Mesenchymal stem cell (in vitro differentiated cells and primary cell): ENCODE measurements at regions not wholly inside any gene's neighbourhood (a gene's known extent, or its start where the extent isn't known, plus 50 kb on each side); places are given as distances from the start of the nearest gene placed in this dataset.

Source experiments
- DNase-seq: peaks from one replicate; pipeline ENCODE4 v3.0.0-alpha.2; 2013
- H2AFZ ChIP-seq: one replicate; pipeline ENCODE4 v1.6.1; 2013; ENCODE audit warnings: low read depth, mild to moderate bottlenecking, control low read depth, inconsistent platforms, low read length, moderate library complexity
- H2AK5ac ChIP-seq: 2 replicates; pipeline ENCODE4 v1.6.1; 2013; ENCODE audit warnings: low read length, moderate library complexity, mild to moderate bottlenecking, inconsistent platforms; ENCODE audit not compliant: severe bottlenecking
- H2BK120ac ChIP-seq: one replicate; pipeline ENCODE4 v1.6.1; 2013; ENCODE audit warnings: low read depth, mild to moderate bottlenecking, inconsistent platforms, low read length, moderate library complexity
- H2BK12ac ChIP-seq, 2 experiments: one replicate each; pipeline ENCODE4 v1.6.1; 2013; ENCODE audit warnings: inconsistent platforms in 2 of 2, low read length in 2 of 2, mild to moderate bottlenecking in 2 of 2, moderate library complexity in 2 of 2, control low read depth in 1 of 2
- H2BK15ac ChIP-seq: one replicate; pipeline ENCODE4 v1.6.1; 2013; ENCODE audit warnings: mild to moderate bottlenecking, low read depth, inconsistent platforms; ENCODE audit not compliant: poor library complexity, severe bottlenecking
- H2BK5ac ChIP-seq: 2 replicates; pipeline ENCODE4 v1.6.1; 2013; ENCODE audit warnings: low read depth, mild to moderate bottlenecking, low read length, control low read depth, inconsistent platforms; ENCODE audit not compliant: poor library complexity, severe bottlenecking
- H3K14ac ChIP-seq, 2 experiments: one replicate each; pipeline ENCODE4 v1.6.1; 2013; ENCODE audit warnings: inconsistent platforms in 2 of 2, low read length in 2 of 2, control low read depth in 1 of 2, mild to moderate bottlenecking in 1 of 2, moderate library complexity in 1 of 2
- H3K18ac ChIP-seq, 2 experiments: one replicate each; pipeline ENCODE4 v1.6.1; 2013; ENCODE audit warnings: inconsistent platforms in 2 of 2, low read length in 2 of 2, control low read depth in 1 of 2, low read depth in 1 of 2, mild to moderate bottlenecking in 1 of 2
- H3K23ac ChIP-seq, 2 experiments: one replicate each; pipeline ENCODE4 v1.6.1; 2013; ENCODE audit warnings: inconsistent platforms in 2 of 2, low read length in 2 of 2, mild to moderate bottlenecking in 2 of 2, moderate library complexity in 2 of 2, control low read depth in 1 of 2
- H3K27ac ChIP-seq: 2 replicates; pipeline ENCODE4 v1.5.1; 2013; ENCODE audit warnings: mild to moderate bottlenecking, moderate library complexity, low read length, control low read depth, inconsistent platforms; ENCODE audit not compliant: poor library complexity, severe bottlenecking
- H3K27me3 ChIP-seq, 2 experiments: 2 replicates each; pipeline versions ENCODE4 v1.6.1 to v1.7.0; 2013; ENCODE audit warnings: low read length in 2 of 2, mild to moderate bottlenecking in 2 of 2, moderate library complexity in 2 of 2, control low read depth in 1 of 2, inconsistent platforms in 1 of 2; ENCODE audit not compliant: control insufficient read depth in 1 of 2, insufficient read depth in 1 of 2
- H3K36me3 ChIP-seq, 2 experiments: 2 replicates each; pipeline versions ENCODE4 v1.6.1 to v1.7.0; 2013; ENCODE audit warnings: low read length in 2 of 2, control low read depth in 1 of 2, inconsistent platforms in 1 of 2, low read depth in 1 of 2, mild to moderate bottlenecking in 1 of 2; ENCODE audit not compliant: insufficient read depth in 2 of 2, control insufficient read depth in 1 of 2
- H3K4ac ChIP-seq, 2 experiments: one replicate each; pipeline ENCODE4 v1.6.1; 2013; ENCODE audit warnings: inconsistent platforms in 2 of 2, low read length in 2 of 2, mild to moderate bottlenecking in 2 of 2, moderate library complexity in 2 of 2, control low read depth in 1 of 2, low read depth in 1 of 2
- H3K4me1 ChIP-seq: 2 replicates; pipeline ENCODE4 v1.6.1; 2013; ENCODE audit warnings: low read depth, low read length, control low read depth; ENCODE audit not compliant: control insufficient read depth, insufficient read depth
- H3K4me2 ChIP-seq: 2 replicates; pipeline ENCODE4 v1.6.1; 2013; ENCODE audit warnings: low read length, mild to moderate bottlenecking, inconsistent platforms; ENCODE audit not compliant: poor library complexity, severe bottlenecking
- H3K4me3 ChIP-seq, 2 experiments: 2 replicates each; pipeline versions ENCODE4 v1.5.1 to v1.7.0; 2013; ENCODE audit warnings: low read length in 2 of 2, mild to moderate bottlenecking in 2 of 2, control low read depth in 1 of 2, low read depth in 1 of 2; ENCODE audit not compliant: insufficient read depth in 1 of 2
- H3K79me1 ChIP-seq: replicated peaks from 2 replicates; pipeline ENCODE4 v1.6.1; 2013; ENCODE audit warnings: mild to moderate bottlenecking, control low read depth, low read length, inconsistent platforms; ENCODE audit not compliant: poor library complexity, severe bottlenecking
- H3K9ac ChIP-seq: 2 replicates; pipeline ENCODE4 v1.7.0; 2013; ENCODE audit warnings: mild to moderate bottlenecking, low read length, moderate library complexity
- H3K9me3 ChIP-seq: 2 replicates; pipeline ENCODE4 v1.7.0; 2013; ENCODE audit warnings: mild to moderate bottlenecking, low read length; ENCODE audit not compliant: control insufficient read depth
- H4K8ac ChIP-seq: one replicate; pipeline ENCODE4 v1.6.1; 2013; ENCODE audit warnings: inconsistent platforms, mild to moderate bottlenecking, low read length, moderate library complexity
- H4K91ac ChIP-seq: one replicate; pipeline ENCODE4 v1.6.1; 2013; ENCODE audit warnings: mild to moderate bottlenecking, low read length, inconsistent platforms
- WGBS: methylation state at CpG from one replicate; pipeline ENCODE4 v1.1.7; 2013; ENCODE audit warnings: mixed read lengths; 5-methylcytosine and 5-hydroxymethylcytosine counted together

DNA sequence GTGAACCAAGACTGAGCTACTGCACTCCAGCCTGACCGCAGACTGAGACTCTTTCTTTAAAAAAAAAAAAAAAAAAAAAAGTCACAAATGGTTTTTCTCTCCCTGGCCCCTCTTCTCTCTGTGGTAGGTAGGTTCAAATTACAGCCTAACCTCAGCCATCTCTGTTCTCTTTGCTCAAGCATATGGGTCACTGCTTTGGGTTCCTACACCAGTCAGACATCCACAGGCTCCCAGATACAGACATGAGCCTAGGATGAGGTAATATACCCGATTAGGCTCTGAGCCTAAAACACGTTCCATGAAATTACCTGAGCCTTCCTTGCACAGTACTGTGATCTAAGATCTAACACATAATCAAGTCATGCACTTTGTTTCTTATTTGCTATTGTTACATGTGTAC lies 90.5 kb upstream of the JAK1 start:
- H2BK5ac ChIP-seq: no peak overlapping the region
- H2AFZ ChIP-seq: no peak overlapping the region
- H3K27ac ChIP-seq: no peak overlapping the region
- no peak overlapping the region for H2BK15ac ChIP-seq
- H3K4me3 ChIP-seq: no peak overlapping the region
- H3K23ac ChIP-seq: no peak overlapping the region
- H3K9me3 ChIP-seq: no peaks in the 10 kb centered on the region
- H3K4me1 ChIP-seq: no peaks in the 10 kb centered on the region
- no peak overlapping the region for H4K8ac ChIP-seq
- no peak for DNase-seq
- no peak overlapping the region for H2BK12ac ChIP-seq
- H3K27me3 ChIP-seq: no peaks in the 10 kb centered on the region
- no peak overlapping the region for H2AK5ac ChIP-seq
- H4K91ac ChIP-seq: no peak overlapping the region
- peaks cover 5 to 49% of the 10 kb centered on the region in 2 experiments for H3K36me3 ChIP-seq
- WGBS: 84% methylated on average over 3 of the region's 3 CpGs
- no peak overlapping the region for H3K4ac ChIP-seq
- no peak overlapping the region for H3K4me2 ChIP-seq
- no peak overlapping the region for H3K18ac ChIP-seq
- peaks cover 2% of the 10 kb centered on the region for H3K79me1 ChIP-seq
- no peak overlapping the region for H2BK120ac ChIP-seq
- no peak overlapping the region for H3K9ac ChIP-seq
- no peak overlapping the region for H3K14ac ChIP-seq

DNA sequence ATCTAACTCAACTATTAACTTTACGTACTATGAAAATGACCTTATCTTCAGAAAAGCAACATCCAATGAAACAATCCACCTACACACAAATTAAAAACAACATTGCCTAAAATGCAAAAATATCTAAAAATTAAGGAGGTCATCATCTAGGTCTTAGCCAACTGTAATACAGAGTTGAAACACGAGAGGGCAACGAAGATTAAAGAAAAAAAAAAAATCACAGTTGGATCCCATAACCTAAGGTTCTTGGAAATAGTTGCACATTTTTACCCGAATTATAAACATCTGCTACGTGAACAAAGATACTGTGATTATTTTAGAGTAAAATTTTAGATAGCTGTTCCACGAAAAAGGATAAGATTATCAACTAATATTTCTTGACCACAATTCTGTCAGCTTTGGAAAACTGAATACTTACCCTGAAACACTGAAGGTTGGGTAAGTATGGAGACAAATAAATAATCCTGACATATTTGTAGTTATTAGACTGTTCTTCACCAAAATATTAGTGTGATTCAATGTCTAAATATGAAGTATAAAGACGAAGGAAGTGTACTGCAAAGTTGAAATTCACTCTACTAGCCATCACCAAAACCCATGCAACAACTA lies 88.0 kb upstream of the AK4 start:
- 75% methylated on average over 4 of the region's 7 CpGs for WGBS
- no peaks in the 10 kb centered on the region for H3K27me3 ChIP-seq
- H3K14ac ChIP-seq: no peak overlapping the region
- H2BK5ac ChIP-seq: no peak overlapping the region
- no peak overlapping the region for H2AK5ac ChIP-seq
- no peak overlapping the region for H3K23ac ChIP-seq
- H3K27ac ChIP-seq: no peak overlapping the region
- H4K8ac ChIP-seq: no peak overlapping the region
- H2BK12ac ChIP-seq: no peak overlapping the region
- no peaks in the 10 kb centered on the region for H3K4me1 ChIP-seq
- peak overlapping the region; percentile 53 for H3K9ac ChIP-seq
- H3K18ac ChIP-seq: no peak overlapping the region
- DNase-seq: peak; percentile 44
- no peak overlapping the region for H2AFZ ChIP-seq
- no peak overlapping the region for H3K4me2 ChIP-seq
- no peak overlapping the region for H2BK120ac ChIP-seq
- no peak overlapping the region for H4K91ac ChIP-seq
- H3K4ac ChIP-seq: no peak overlapping the region
- H3K4me3 ChIP-seq: no peak overlapping the region
- H2BK15ac ChIP-seq: no peak overlapping the region
- H3K79me1 ChIP-seq: peaks cover 2% of the 10 kb centered on the region
- H3K36me3 ChIP-seq: peaks cover 5 to 35% of the 10 kb centered on the region in 2 experiments
- no peaks in the 10 kb centered on the region for H3K9me3 ChIP-seq

DNA sequence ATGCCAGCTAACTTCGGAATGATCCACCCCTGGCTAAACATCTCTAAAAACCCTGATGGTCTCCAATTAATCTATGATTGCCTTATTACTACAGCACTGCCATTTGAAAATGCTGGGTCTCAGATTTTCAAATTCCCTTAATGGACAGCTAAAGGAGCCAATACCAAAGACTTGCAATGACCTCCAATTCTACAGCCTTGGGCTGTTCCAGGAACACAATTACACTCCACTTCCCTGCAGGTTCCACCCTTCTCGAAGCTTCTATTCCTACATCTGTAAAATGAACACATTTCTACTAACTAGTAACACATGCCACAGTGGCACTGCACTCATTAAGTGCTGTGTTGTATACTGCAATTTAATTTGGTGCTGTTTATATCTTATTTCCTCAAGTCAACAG lies 85.7 kb upstream of the AK4 start:
- Histone ChIP-seq H3K4me1 (peaks cover 10% of the 10 kb centered on the region), H3K14ac (no peak overlapping the region), H3K23ac (peak overlapping the region in 1 of 2 experiments; percentile 45), H3K27ac (no peak overlapping the region), H3K4ac (no peak overlapping the region), H3K9me3 (no peaks in the 10 kb centered on the region), H4K91ac (no peak overlapping the region), H2BK12ac (no peak overlapping the region), H2BK5ac (no peak overlapping the region), H3K9ac (no peak overlapping the region), H3K18ac (no peak overlapping the region), H3K4me3 (no peak overlapping the region), H2BK120ac (no peak overlapping the region), H2AFZ (no peak overlapping the region), H3K27me3 (no peaks in the 10 kb centered on the region), H2AK5ac (no peak overlapping the region), H3K36me3 (peaks cover 0 to 12% of the 10 kb centered on the region in 2 experiments), H3K4me2 (no peak overlapping the region), H3K79me1 (peaks cover 2% of the 10 kb centered on the region), H2BK15ac (no peak overlapping the region), H4K8ac (no peak overlapping the region)
- no peak for DNase-seq
- 98% methylated on average over 2 of the region's 2 CpGs for WGBS

DNA sequence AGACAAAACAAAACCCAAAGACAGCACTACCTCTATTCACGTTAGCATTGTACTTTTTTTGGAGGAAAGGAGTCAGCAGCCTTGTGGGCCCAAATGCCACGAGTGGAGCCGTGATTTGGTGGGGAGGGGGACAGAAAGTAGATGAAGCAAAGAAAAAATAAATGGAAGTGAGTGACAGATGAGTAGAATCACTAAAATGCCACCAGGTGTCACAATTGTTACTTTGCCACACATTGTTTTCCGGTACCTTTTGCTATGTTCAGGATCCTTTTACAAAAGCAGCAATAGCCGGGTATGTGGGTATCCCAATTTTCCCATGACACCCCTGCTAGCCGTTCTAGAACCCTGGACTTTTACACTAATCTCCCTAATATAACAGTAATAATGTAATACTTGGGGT lies 85.0 kb upstream of the AK4 start:
- Histone ChIP-seq H3K14ac (no peak overlapping the region), H3K4me3 (no peak overlapping the region), H3K4me1 (peaks cover 10% of the 10 kb centered on the region), H4K91ac (no peak overlapping the region), H3K4me2 (no peak overlapping the region), H3K27ac (no peak overlapping the region), H2BK15ac (no peak overlapping the region), H3K36me3 (peaks cover 0 to 5% of the 10 kb centered on the region in 2 experiments), H4K8ac (no peak overlapping the region), H3K79me1 (peaks cover 2% of the 10 kb centered on the region), H3K18ac (no peak overlapping the region), H3K27me3 (no peaks in the 10 kb centered on the region), H3K9me3 (no peaks in the 10 kb centered on the region), H3K9ac (no peak overlapping the region), H2BK120ac (no peak overlapping the region), H2AK5ac (no peak overlapping the region), H2AFZ (no peak overlapping the region), H2BK12ac (no peak overlapping the region), H2BK5ac (no peak overlapping the region), H3K23ac (no peak overlapping the region), H3K4ac (no peak overlapping the region)
- no peak for DNase-seq
- WGBS: 85% methylated on average over 6 of the region's 6 CpGs
